RWPE1 (cell line): ENCODE measurements at regions not wholly inside any gene's neighbourhood (a gene's known extent, or its start where the extent isn't known, plus 50 kb on each side); places are given as distances from the start of the nearest gene placed in this dataset.

Experiments
- CTCF ChIA-PET: fragments of 350-600 bp; sonication (Branson Sonifier 250); formaldehyde crosslinking; extraction: SDS; loops from one replicate; lab custom pipeline; 2021; lab: Yijun Ruan, JAX
- POLR2A ChIA-PET: fragments of 400-600 bp; formaldehyde crosslinking; extraction: SDS; loops from one replicate; lab custom pipeline; 2020; ENCODE audit warnings: antibody characterized with exemption; ENCODE audit not compliant: low non-redundant PET; lab: Yijun Ruan, JAX
- DNase-seq: peaks from one replicate; pipeline ENCODE4 v3.0.0; 2012; ENCODE audit warnings: low spot score
- H3K27ac ChIP-seq: fragments of 450-650 bp; 2 replicates; pipeline ENCODE4 v1.5.1; 2017
- TF ChIP-seq, protein P1 (sequence below): fragments of 450-650 bp; conservative IDR thresholded peaks from 2 replicates; pipeline ENCODE4 v1.5.1; 2017; ENCODE audit warnings: low read depth, mild to moderate bottlenecking

DNA sequence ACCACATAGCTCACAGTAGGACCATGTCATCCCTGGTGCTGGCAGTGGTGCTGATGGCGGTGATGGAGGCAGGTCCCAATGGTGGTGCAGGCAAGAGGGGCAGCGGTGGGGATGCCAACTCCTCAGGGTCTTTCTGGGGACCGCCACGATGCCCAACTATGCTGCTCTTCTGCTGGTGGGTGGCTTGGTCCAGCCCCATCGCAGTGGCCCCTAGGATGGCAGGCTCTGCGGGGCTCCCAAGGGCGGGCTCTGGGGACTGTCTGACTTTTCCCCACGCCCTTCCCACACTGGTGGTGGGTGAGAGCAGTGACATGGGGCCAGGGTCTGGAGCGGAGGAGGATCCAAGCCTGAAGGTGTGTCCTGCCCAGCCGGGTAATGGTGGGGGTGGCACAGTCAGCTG lies 288.9 kb upstream of the RIOK2 start:
- CTCF ChIA-PET, result no interaction called here
- no peak overlapping the region for H3K27ac ChIP-seq
- DNase-seq, result no peak

DNA sequence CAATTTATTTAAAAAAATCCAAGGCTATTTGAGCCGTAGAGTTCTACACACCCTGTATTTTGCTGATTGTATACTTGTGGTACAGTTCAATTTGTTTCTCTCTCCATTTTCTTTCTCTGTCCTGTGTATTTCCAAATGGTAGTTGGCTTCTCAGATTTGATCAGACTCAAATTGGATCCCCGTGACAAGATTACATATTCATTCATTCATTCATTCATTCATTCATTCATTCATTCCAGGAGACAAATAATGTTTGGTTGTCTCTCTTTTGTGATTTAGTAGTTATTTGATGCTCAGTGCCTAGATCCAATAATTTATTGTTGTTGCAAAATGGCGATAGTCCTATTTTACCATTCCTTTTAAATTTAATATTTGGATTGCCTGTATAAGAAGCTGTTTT lies 292.8 kb upstream of the RIOK2 start:
- ChIA-PET CTCF (no interaction called here), POLR2A (no interaction called here)
- TF ChIP-seq, protein P1, sequence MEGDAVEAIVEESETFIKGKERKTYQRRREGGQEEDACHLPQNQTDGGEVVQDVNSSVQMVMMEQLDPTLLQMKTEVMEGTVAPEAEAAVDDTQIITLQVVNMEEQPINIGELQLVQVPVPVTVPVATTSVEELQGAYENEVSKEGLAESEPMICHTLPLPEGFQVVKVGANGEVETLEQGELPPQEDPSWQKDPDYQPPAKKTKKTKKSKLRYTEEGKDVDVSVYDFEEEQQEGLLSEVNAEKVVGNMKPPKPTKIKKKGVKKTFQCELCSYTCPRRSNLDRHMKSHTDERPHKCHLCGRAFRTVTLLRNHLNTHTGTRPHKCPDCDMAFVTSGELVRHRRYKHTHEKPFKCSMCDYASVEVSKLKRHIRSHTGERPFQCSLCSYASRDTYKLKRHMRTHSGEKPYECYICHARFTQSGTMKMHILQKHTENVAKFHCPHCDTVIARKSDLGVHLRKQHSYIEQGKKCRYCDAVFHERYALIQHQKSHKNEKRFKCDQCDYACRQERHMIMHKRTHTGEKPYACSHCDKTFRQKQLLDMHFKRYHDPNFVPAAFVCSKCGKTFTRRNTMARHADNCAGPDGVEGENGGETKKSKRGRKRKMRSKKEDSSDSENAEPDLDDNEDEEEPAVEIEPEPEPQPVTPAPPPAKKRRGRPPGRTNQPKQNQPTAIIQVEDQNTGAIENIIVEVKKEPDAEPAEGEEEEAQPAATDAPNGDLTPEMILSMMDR, result no peak
- DNase-seq, result no peak
- H3K27ac ChIP-seq, result no peak overlapping the region

More for the DNA sequence above, 288.9 kb upstream of the RIOK2 start:
- POLR2A ChIA-PET, result no interaction called here
- TF ChIP-seq, protein P1, result no peak

DNA sequence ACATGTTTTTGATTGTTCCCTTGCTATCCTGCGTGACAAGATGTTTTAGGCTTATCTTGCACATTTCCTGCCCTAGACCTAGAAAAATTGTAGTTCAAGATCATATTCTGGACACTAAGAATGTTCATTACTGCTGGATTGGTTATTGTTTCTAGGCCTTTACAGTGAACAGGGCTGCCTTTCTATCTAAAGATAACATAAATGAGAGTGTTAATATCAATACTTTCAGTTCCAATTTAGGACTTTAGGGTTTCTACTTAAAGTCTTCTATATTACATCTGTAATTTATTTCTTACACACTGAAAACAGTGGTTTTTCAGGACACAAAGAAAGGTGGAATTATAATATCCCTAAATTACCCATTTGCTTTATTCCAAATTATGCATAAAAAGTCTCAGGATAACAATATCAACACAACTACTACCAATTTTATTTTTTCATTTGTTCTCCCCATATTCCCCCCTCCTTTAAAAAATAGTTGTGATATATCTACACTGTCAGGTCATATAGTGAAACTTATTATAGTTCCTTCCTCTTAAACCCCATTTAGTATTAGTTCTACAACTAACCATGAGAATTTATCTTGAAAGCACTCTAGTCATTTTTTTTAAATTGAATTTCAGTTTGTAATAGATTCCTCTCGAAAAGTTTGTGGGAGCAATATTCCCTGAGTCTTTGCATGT lies 293.9 kb upstream of the RIOK2 start:
- CTCF ChIA-PET, result no interaction called here

DNA sequence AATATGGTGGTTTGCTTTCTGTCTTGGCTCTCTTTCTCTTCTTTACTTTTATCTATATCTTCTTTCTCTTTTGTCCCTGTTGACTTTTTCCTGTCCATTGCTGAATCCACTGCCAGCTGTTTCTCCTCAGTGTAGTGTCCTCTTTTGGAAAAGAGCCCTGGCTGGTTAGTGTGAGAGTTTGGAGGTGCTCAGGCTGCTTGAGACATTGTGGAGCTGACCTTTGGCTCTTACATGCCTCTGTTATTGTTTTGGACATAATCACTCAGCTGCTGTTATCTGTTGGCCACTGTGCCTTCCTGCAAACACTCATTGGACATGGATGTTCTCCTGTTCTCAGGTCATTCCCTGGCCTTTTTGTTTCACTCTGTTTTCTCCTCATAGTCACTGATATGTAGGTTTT lies 295.4 kb upstream of the RIOK2 start:
- TF ChIP-seq, protein P1, result no peak
- no peak overlapping the region for H3K27ac ChIP-seq
- CTCF ChIA-PET, result interaction anchor here (0.6 kb wide), 2 partner anchors 24 to 573 kb away, joined by 5 to 6 read pairs; no protein-coding TSS in a partner anchor
- DNase-seq, result no peak
- POLR2A ChIA-PET, result no interaction called here

More for the DNA sequence above, 293.9 kb upstream of the RIOK2 start:
- POLR2A ChIA-PET, result no interaction called here
- no peak overlapping the region for H3K27ac ChIP-seq
- DNase-seq, result no peak
- TF ChIP-seq, protein P1, result no peak

DNA sequence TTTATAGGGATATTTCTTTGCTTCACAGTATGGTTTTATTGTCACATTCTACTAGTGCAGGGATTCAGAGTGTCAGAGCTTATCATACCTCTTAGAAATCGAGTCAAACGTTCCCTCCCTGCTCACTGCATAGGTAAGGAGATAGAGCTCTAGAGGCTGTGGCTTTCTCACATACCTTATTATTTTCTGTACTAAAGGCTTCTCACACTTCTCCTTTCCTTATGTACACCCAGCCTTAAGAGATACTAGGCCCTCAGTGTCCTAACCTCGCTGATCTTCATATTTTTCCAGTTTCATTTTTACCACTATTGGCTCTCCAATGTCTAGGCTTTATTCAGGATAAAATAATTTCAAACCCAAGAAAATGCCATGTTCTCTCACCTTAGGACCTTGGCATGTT lies 297.3 kb upstream of the RIOK2 start:
- ChIA-PET POLR2A (no interaction called here), CTCF (interaction anchor here (0.5 to 1.1 kb wide), 3 partner anchors 15 to 249 kb away, joined by 3 to 5 read pairs (median 3); no protein-coding TSS in a partner anchor)

DNA sequence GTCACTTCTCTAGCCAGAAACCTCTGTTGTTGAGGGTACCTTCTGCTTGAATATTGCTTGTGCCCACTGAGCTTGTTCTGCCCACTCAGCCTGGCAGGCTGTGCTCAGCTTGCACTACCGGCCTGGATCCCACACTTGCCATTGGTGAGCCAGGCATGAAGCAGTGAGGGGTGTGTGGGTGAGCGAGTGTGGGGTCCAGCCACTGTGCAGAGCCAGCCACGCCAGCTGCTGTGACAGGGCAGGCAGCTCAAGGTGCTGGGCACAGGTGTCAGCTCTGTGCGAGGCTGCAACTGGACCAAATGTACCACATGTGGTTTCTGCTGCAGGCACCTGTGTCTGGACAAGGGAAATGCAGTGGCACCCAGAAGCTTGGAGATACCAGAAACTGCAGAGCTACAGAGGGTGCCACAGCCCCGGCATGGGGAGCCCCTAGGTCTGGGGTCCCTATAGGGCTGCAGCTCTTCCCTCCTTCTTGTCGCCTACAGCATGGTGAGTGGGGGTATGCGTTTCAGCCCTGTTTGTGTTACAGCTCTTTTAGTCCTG lies 305.1 kb upstream of the RIOK2 start:
- TF ChIP-seq, protein P1, result no peak
- no peak for DNase-seq
- ChIA-PET POLR2A (no interaction called here), CTCF (interaction anchor here (0.7 kb wide), 1 partner anchor 58 kb away, joined by 3 read pairs; no protein-coding TSS in a partner anchor)
- H3K27ac ChIP-seq, result no peak overlapping the region

More for the DNA sequence above, 297.3 kb upstream of the RIOK2 start:
- no peak for DNase-seq
- no peak overlapping the region for H3K27ac ChIP-seq
- TF ChIP-seq, protein P1, result no peak
